IMR-90 (cell line): ENCODE measurements at regions not wholly inside any gene's neighbourhood (a gene's known extent, or its start where the extent isn't known, plus 50 kb on each side); places are given as distances from the start of the nearest gene placed in this dataset.

Experiments
- ATAC-seq: fragments of 200-7000 bp; cut with Tn5 transposase; 2 replicates; pipeline ENCODE4 v1.9.1; 2020; ENCODE audit warnings: low read depth, mild to moderate bottlenecking, moderate library complexity
- BruUV-seq: library from RNA; stranded (reverse); fragments of 400-500 nt; replicated peaks from 2 replicates; lab custom pipeline; 2021; lab: Mats Ljungman, UMichigan
- CTCF ChIA-PET: fragments of 300-600 bp; formaldehyde crosslinking; extraction: SDS; loops from one replicate; lab custom pipeline; 2021; ENCODE audit warnings: antibody characterized with exemption; lab: Yijun Ruan, JAX
- POLR2A ChIA-PET: fragments of 300-600 bp; sonication (Branson Sonifier 250); formaldehyde crosslinking; loops from one replicate; lab custom pipeline; 2022; ENCODE audit warnings: antibody characterized with exemption; ENCODE audit not compliant: unreplicated experiment; lab: Charles Lee
- DNase-seq: peaks from one replicate; pipeline ENCODE4 v3.0.0; 2013
- H2AFZ ChIP-seq: replicated peaks from 2 replicates; pipeline ENCODE3; 2013; ENCODE audit warnings: low read length, mild to moderate bottlenecking; ENCODE audit not compliant: poor library complexity
- H2AK5ac ChIP-seq: 2 replicates; pipeline ENCODE4 v1.6.1; 2013; ENCODE audit warnings: low read depth, low read length, inconsistent platforms
- H2AK9ac ChIP-seq: replicated peaks from 2 replicates; pipeline ENCODE3; 2013; ENCODE audit warnings: mild to moderate bottlenecking, low read depth, low read length, moderate library complexity; ENCODE audit not compliant: poor library complexity
- H2BK120ac ChIP-seq: 2 replicates; pipeline ENCODE4 v1.6.1; 2013; ENCODE audit warnings: low read depth, low read length, inconsistent platforms
- H2BK15ac ChIP-seq: 3 replicates; pipeline ENCODE4 v1.6.1; 2013; ENCODE audit warnings: low read depth, low read length, inconsistent platforms
- H2BK20ac ChIP-seq: 2 replicates; pipeline ENCODE4 v1.6.1; 2013; ENCODE audit warnings: low read depth, mild to moderate bottlenecking, inconsistent platforms, low read length, moderate library complexity
- H2BK5ac ChIP-seq: 2 replicates; pipeline ENCODE4 v1.6.1; 2013; ENCODE audit warnings: mild to moderate bottlenecking, low read depth, low read length, inconsistent platforms; ENCODE audit not compliant: poor library complexity, severe bottlenecking
- H3K14ac ChIP-seq: replicated peaks from 2 replicates; pipeline ENCODE4 v1.6.1; 2013; ENCODE audit warnings: low read depth, low read length, inconsistent platforms
- H3K18ac ChIP-seq: 2 replicates; pipeline ENCODE4 v1.6.1; 2013; ENCODE audit warnings: low read depth, low read length, control low read depth
- H3K23ac ChIP-seq: 2 replicates; pipeline ENCODE4 v1.6.1; 2013; ENCODE audit warnings: low read depth, low read length, inconsistent platforms
- H3K27ac ChIP-seq: 2 replicates; pipeline ENCODE4 v1.5.1; 2013; ENCODE audit warnings: mild to moderate bottlenecking, control low read depth, low read length; ENCODE audit not compliant: insufficient read depth
- H3K27me3 ChIP-seq: 2 replicates; pipeline ENCODE4 v1.6.1; 2013; ENCODE audit warnings: low read length; ENCODE audit not compliant: control insufficient read depth, insufficient read depth
- H3K36me3 ChIP-seq: 2 replicates; pipeline ENCODE4 v1.6.1; 2013; ENCODE audit warnings: low read length, mixed read lengths; ENCODE audit not compliant: control insufficient read depth, insufficient read depth
- H3K4ac ChIP-seq: 2 replicates; pipeline ENCODE4 v1.6.1; 2013; ENCODE audit warnings: low read depth, low read length, inconsistent platforms
- H3K4me1 ChIP-seq: 2 replicates; pipeline ENCODE4 v1.6.1; 2013; ENCODE audit warnings: low read length, mixed read lengths; ENCODE audit not compliant: control insufficient read depth, insufficient read depth
- H3K4me2 ChIP-seq: 2 replicates; pipeline ENCODE4 v1.6.1; 2013; ENCODE audit warnings: low read depth, mild to moderate bottlenecking, control low read depth, low read length, moderate library complexity
- H3K4me3 ChIP-seq: 2 replicates; pipeline ENCODE4 v1.5.1; 2013; ENCODE audit warnings: low read depth, mild to moderate bottlenecking, control low read depth, low read length, moderate library complexity; ENCODE audit not compliant: insufficient read depth
- H3K56ac ChIP-seq: 2 replicates; pipeline ENCODE4 v1.6.1; 2013; ENCODE audit warnings: low read length, inconsistent platforms; ENCODE audit not compliant: insufficient read depth; ENCODE audit errors: extremely low read depth
- H3K79me1 ChIP-seq, 2 experiments: 2 replicates each; pipeline ENCODE4 v1.6.1; 2013; ENCODE audit warnings: low read length in 2 of 2, inconsistent platforms in 1 of 2, low read depth in 1 of 2
- H3K9ac ChIP-seq: 2 replicates; pipeline ENCODE4 v1.6.1; 2013; ENCODE audit warnings: low read depth, low read length, control low read depth
- H3K9me1 ChIP-seq: 2 replicates; pipeline ENCODE4 v1.6.1; 2013; ENCODE audit warnings: low read length, inconsistent platforms; ENCODE audit not compliant: insufficient read depth
- H3K9me3 ChIP-seq: 2 replicates; pipeline ENCODE4 v1.6.1; 2013; ENCODE audit warnings: low read length; ENCODE audit not compliant: control insufficient read depth, insufficient read depth
- H4K20me1 ChIP-seq: 2 replicates; pipeline ENCODE4 v1.6.1; 2013; ENCODE audit warnings: low read length, inconsistent platforms; ENCODE audit not compliant: insufficient read depth
- H4K5ac ChIP-seq: 2 replicates; pipeline ENCODE4 v1.6.1; 2013; ENCODE audit warnings: mild to moderate bottlenecking, low read depth, low read length, control low read depth
- H4K8ac ChIP-seq, 2 experiments: 2 replicates each; pipeline ENCODE4 v1.6.1; 2013; ENCODE audit warnings: low read depth in 2 of 2, low read length in 2 of 2, control low read depth in 1 of 2, inconsistent platforms in 1 of 2
- H4K91ac ChIP-seq: 2 replicates; pipeline ENCODE4 v1.6.1; 2013; ENCODE audit warnings: low read depth, low read length, inconsistent platforms; ENCODE audit not compliant: insufficient read depth
- BHLHE40 ChIP-seq: fragments of 150-350 bp; IDR thresholded peaks from 2 replicates; pipeline ENCODE4 v1.6.1; 2016; ENCODE audit warnings: mild to moderate bottlenecking, low read depth, low read length
- CEBPB ChIP-seq: IDR thresholded peaks from 2 replicates; pipeline ENCODE4 v1.6.1; 2012; ENCODE audit warnings: low read depth, low read length, improper control_type of control experiment
- FOS ChIP-seq: fragments of 150-350 bp; IDR thresholded peaks from 2 replicates; pipeline ENCODE4 v1.6.1; 2016; ENCODE audit warnings: low read depth, low read length
- MAFK ChIP-seq: IDR thresholded peaks from 2 replicates; pipeline ENCODE4 v1.6.1; 2012; ENCODE audit warnings: low read depth, low read length, improper control_type of control experiment
- MAZ ChIP-seq: IDR thresholded peaks from 2 replicates; pipeline ENCODE4 v1.6.1; 2012; ENCODE audit warnings: low read depth, mild to moderate bottlenecking, low read length, improper control_type of control experiment, moderate library complexity, borderline replicate concordance
- MXI1 ChIP-seq: IDR thresholded peaks from 2 replicates; pipeline ENCODE4 v1.6.1; 2012; ENCODE audit warnings: low read depth, mild to moderate bottlenecking, low read length, moderate library complexity, borderline replicate concordance
- RAD21 ChIP-seq: IDR thresholded peaks from 2 replicates; pipeline ENCODE4 v1.6.1; 2012; ENCODE audit warnings: low read length, improper control_type of control experiment
- RCOR1 ChIP-seq: IDR thresholded peaks from 2 replicates; pipeline ENCODE4 v1.6.1; 2012; ENCODE audit warnings: mild to moderate bottlenecking, low read length, improper control_type of control experiment; ENCODE audit not compliant: insufficient replicate concordance
- SMC3 ChIP-seq: fragments of 150-350 bp; IDR thresholded peaks from 2 replicates; pipeline ENCODE4 v1.6.1; 2016; ENCODE audit warnings: low read depth, mild to moderate bottlenecking, antibody characterized with exemption, low read length, moderate library complexity
- WGBS, 2 experiments: methylation state at CpG; one replicate each; pipeline versions ENCODE4 v1.1.5 to v1.1.7; 2013; ENCODE audit warnings: missing lambda C conversion rate in 2 of 2; ENCODE audit not compliant: insufficient read length in 1 of 2; ENCODE audit errors: extremely low coverage in 2 of 2; 5-methylcytosine and 5-hydroxymethylcytosine counted together
- dilution Hi-C: fragments of 300-500 bp; cut with HindIII; formaldehyde crosslinking; loops from one replicate; pipeline ENCODE4 v1.14.3; 2018; ENCODE audit warnings: low sequenced_read_pairs; ENCODE audit not compliant: unreplicated experiment
- in situ Hi-C: fragments of 300-500 bp; cut with MboI; formaldehyde crosslinking; loops from 3 replicates; pipeline ENCODE4 v1.14.3; 2019; ENCODE audit warnings: low sequenced_read_pairs, inconsistent platforms, mixed read lengths
- intact Hi-C: fragments of 100-400 bp; cut with micrococcal nuclease; formaldehyde crosslinking; loops from 2 replicates; pipeline ENCODE4 v1.10.0; 2022
- TF ChIP-seq, protein P1 (sequence below): fragments of 150-350 bp; IDR thresholded peaks from 2 replicates; pipeline ENCODE4 v1.6.1; 2017; ENCODE audit warnings: mild to moderate bottlenecking, antibody characterized with exemption, low read length, low read depth
- TF ChIP-seq, protein P2 (sequence below): fragments of 150-350 bp; IDR thresholded peaks from 2 replicates; pipeline ENCODE4 v1.6.1; 2016; ENCODE audit warnings: low read depth, mild to moderate bottlenecking, low read length, moderate library complexity, borderline replicate concordance

DNA sequence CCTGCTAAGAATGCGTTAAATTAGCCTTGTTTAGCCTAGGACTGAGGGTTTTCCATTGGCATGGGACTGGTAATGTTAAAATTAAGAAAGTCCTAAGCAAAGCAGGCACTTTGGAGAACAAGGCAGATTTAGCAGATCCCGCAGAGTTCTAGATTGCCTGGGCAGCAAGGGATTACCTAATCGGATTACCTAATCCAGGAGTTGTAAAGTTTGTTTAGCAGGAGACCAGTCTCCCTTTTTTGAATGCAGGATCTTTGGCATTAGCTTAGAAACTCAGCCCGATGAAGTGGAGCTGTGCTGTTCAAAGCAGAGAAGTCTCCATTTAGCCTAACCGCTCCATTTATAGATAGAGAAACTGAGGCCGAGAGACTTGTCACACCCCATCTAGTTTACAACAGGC, 206.0 kb downstream of the DMRT2 start:
- ATAC-seq (no peak), DNase-seq (no peak)
- Histone ChIP-seq H2AK9ac (no peak overlapping the region), H3K4me1 (no peaks in the 10 kb centered on the region), H2AK5ac (no peak overlapping the region), H3K27me3 (no peaks in the 10 kb centered on the region), H2BK120ac (no peak overlapping the region), H2AFZ (no peak overlapping the region), H2BK15ac (no peak overlapping the region), H3K4me3 (no peak overlapping the region), H3K27ac (no peak overlapping the region), H4K5ac (no peak overlapping the region), H4K20me1 (no peaks in the 10 kb centered on the region), H3K56ac (no peak overlapping the region), H3K79me1 (no peaks in the 10 kb centered on the region), H3K9me1 (no peaks in the 10 kb centered on the region), H3K4ac (no peak overlapping the region), H3K18ac (no peak overlapping the region), H3K9me3 (peaks cover 12% of the 10 kb centered on the region; the same call in 1 of the 2 replicates), H3K23ac (no peak overlapping the region), H4K8ac (no peak overlapping the region), H2BK20ac (no peak overlapping the region), H4K91ac (no peak overlapping the region), H3K36me3 (no peaks in the 10 kb centered on the region), H2BK5ac (no peak overlapping the region), H3K4me2 (no peak overlapping the region), H3K14ac (no peak overlapping the region), H3K9ac (no peak overlapping the region)
- no peak for TF ChIP-seq CEBPB
- no peak for TF ChIP-seq MXI1
- TF ChIP-seq, protein P1, sequence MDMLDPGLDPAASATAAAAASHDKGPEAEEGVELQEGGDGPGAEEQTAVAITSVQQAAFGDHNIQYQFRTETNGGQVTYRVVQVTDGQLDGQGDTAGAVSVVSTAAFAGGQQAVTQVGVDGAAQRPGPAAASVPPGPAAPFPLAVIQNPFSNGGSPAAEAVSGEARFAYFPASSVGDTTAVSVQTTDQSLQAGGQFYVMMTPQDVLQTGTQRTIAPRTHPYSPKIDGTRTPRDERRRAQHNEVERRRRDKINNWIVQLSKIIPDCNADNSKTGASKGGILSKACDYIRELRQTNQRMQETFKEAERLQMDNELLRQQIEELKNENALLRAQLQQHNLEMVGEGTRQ: no peak
- no peak for TF ChIP-seq RCOR1
- TF ChIP-seq BHLHE40: no peak
- TF ChIP-seq, protein P2, sequence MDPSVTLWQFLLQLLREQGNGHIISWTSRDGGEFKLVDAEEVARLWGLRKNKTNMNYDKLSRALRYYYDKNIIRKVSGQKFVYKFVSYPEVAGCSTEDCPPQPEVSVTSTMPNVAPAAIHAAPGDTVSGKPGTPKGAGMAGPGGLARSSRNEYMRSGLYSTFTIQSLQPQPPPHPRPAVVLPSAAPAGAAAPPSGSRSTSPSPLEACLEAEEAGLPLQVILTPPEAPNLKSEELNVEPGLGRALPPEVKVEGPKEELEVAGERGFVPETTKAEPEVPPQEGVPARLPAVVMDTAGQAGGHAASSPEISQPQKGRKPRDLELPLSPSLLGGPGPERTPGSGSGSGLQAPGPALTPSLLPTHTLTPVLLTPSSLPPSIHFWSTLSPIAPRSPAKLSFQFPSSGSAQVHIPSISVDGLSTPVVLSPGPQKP: no peak
- no peak for TF ChIP-seq RAD21
- TF ChIP-seq MAFK: no peak
- no peak for TF ChIP-seq FOS
- no peak for TF ChIP-seq MAZ
- TF ChIP-seq SMC3: no peak
- no CpG with 5 or more reads among the region's 6 CpGs for WGBS, 2 experiments
- ChIA-PET POLR2A (no interaction called here), CTCF (no interaction called here)
- in situ Hi-C loops (no loop called here), dilution Hi-C loops (no loop called here), intact Hi-C loops (no loop called here)
- no TSS peak for BruUV-seq
